KMS-11 (cell line): ENCODE measurements at regions not wholly inside any gene's neighbourhood (a gene's known extent, or its start where the extent isn't known, plus 50 kb on each side); places are given as distances from the start of the nearest gene placed in this dataset.
"Not testable (repeated sequence)": the region's sequence is repeated elsewhere in the genome, so short reads cannot be mapped to it uniquely, and the experiment has no call there.

Experiments
- H2AFZ ChIP-seq: fragments of 200-600 bp; sonication (generic); 2 replicates; pipeline ENCODE4 v1.6.1; 2016; ENCODE audit warnings: antibody characterized with exemption, mixed run types, low read depth
- H3K27ac ChIP-seq: fragments of 200-600 bp; sonication (generic); 2 replicates; pipeline ENCODE4 v1.6.1; 2016; ENCODE audit warnings: mild to moderate bottlenecking, mixed run types
- H3K27me3 ChIP-seq: fragments of 200-600 bp; sonication (generic); 2 replicates; pipeline ENCODE4 v1.6.1; 2017; ENCODE audit warnings: mild to moderate bottlenecking, low read depth, mixed run types, moderate library complexity; ENCODE audit not compliant: insufficient read depth
- H3K36me3 ChIP-seq: fragments of 200-600 bp; sonication (generic); 2 replicates; pipeline ENCODE4 v1.6.1; 2017; ENCODE audit warnings: mild to moderate bottlenecking, mixed run types; ENCODE audit not compliant: insufficient read depth
- H3K4me1 ChIP-seq: fragments of 200-600 bp; sonication (generic); 2 replicates; pipeline ENCODE4 v1.6.1; 2016; ENCODE audit warnings: mild to moderate bottlenecking, low read depth, mixed run types; ENCODE audit not compliant: poor library complexity, severe bottlenecking
- H3K4me2 ChIP-seq: fragments of 200-600 bp; sonication (generic); 2 replicates; pipeline ENCODE4 v1.7.0; 2016; ENCODE audit warnings: mild to moderate bottlenecking, mixed run types
- H3K4me3 ChIP-seq: fragments of 200-600 bp; sonication (generic); IDR thresholded peaks from 2 replicates; pipeline ENCODE4 v1.6.1; 2017; ENCODE audit warnings: low read depth, low read length, mixed read lengths; ENCODE audit not compliant: insufficient read depth
- H3K79me2 ChIP-seq: fragments of 200-600 bp; sonication (generic); 2 replicates; pipeline ENCODE4 v1.6.1; 2016; ENCODE audit warnings: low read depth, mixed run types; ENCODE audit not compliant: insufficient read depth
- H3K9ac ChIP-seq: fragments of 200-600 bp; sonication (generic); 2 replicates; pipeline ENCODE4 v1.6.1; 2016; ENCODE audit warnings: mild to moderate bottlenecking, mixed run types
- H4K20me1 ChIP-seq: fragments of 200-600 bp; sonication (generic); 2 replicates; pipeline ENCODE4 v1.6.1; 2016; ENCODE audit warnings: mild to moderate bottlenecking, mixed run types; ENCODE audit not compliant: insufficient read depth
- TF ChIP-seq, protein P1 (sequence below): fragments of 200-600 bp; sonication (generic); conservative IDR thresholded peaks from 2 replicates; pipeline ENCODE4 v1.6.1; 2017; ENCODE audit warnings: low read depth, mild to moderate bottlenecking, antibody characterized with exemption, low read length, moderate library complexity, mixed read lengths

GRCh38 chr1:190936337-190936736, 458.7 kb upstream of the BRINP3 start:
- H3K9ac ChIP-seq, result no peak overlapping the region
- H2AFZ ChIP-seq, result no peak overlapping the region
- H3K36me3 ChIP-seq, result no peaks in the 10 kb centered on the region
- H3K27me3 ChIP-seq, result no peaks in the 10 kb centered on the region
- H3K4me2 ChIP-seq, result no peak overlapping the region
- no peak overlapping the region for H3K4me3 ChIP-seq
- H3K4me1 ChIP-seq, result no peaks in the 10 kb centered on the region
- no peaks in the 10 kb centered on the region for H3K79me2 ChIP-seq
- H3K27ac ChIP-seq, result no peak overlapping the region
- TF ChIP-seq, protein P1, sequence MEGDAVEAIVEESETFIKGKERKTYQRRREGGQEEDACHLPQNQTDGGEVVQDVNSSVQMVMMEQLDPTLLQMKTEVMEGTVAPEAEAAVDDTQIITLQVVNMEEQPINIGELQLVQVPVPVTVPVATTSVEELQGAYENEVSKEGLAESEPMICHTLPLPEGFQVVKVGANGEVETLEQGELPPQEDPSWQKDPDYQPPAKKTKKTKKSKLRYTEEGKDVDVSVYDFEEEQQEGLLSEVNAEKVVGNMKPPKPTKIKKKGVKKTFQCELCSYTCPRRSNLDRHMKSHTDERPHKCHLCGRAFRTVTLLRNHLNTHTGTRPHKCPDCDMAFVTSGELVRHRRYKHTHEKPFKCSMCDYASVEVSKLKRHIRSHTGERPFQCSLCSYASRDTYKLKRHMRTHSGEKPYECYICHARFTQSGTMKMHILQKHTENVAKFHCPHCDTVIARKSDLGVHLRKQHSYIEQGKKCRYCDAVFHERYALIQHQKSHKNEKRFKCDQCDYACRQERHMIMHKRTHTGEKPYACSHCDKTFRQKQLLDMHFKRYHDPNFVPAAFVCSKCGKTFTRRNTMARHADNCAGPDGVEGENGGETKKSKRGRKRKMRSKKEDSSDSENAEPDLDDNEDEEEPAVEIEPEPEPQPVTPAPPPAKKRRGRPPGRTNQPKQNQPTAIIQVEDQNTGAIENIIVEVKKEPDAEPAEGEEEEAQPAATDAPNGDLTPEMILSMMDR, result no peak
- H4K20me1 ChIP-seq, result no peaks in the 10 kb centered on the region

DNA sequence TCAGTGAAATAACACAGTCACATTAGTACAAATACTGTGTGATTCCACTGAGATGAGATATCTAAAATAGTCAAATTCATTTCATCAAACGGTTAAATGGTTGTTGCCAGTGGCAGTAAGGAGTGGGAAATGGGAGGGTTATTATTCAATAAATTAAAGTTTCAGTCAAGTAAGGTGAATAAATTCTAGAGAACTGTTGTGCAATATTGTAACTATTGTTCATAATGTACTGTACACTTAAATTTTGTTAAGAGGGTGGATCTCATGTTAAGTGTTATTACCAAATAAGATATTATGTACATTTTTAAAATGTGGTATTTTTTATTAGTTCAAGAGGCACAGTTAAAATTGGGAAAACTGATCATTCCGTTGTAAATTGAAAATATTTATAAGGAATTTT, 463.3 kb upstream of the BRINP3 start:
- no peak overlapping the region for H3K9ac ChIP-seq
- TF ChIP-seq, protein P1, result no peak
- H4K20me1 ChIP-seq, result no peaks in the 10 kb centered on the region
- no peak overlapping the region for H2AFZ ChIP-seq
- no peak overlapping the region for H3K4me2 ChIP-seq
- no peaks in the 10 kb centered on the region for H3K4me1 ChIP-seq
- H3K27me3 ChIP-seq, result no peaks in the 10 kb centered on the region
- H3K4me3 ChIP-seq, result no peak overlapping the region
- H3K36me3 ChIP-seq, result no peaks in the 10 kb centered on the region
- no peak overlapping the region for H3K27ac ChIP-seq
- no peaks in the 10 kb centered on the region for H3K79me2 ChIP-seq

DNA sequence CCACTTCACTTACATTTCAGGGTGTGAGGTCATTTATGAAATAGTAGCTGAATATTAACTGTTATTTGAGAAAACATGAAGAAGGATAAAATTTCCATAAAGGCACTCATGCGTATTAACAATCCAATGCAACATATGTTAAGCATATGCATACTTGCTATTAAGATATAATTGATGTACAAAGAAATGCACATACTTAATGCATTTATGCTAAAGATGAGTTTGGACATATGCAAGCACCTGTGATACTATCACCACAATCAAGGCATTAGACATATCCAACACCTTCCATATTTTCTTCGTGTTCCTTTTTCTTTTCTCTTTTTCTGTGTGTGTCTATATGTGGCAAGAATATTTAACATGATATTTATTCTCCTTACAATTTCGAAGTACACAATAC, 464.8 kb upstream of the BRINP3 start:
- Histone ChIP-seq H2AFZ (no peak overlapping the region), H3K9ac (no peak overlapping the region), H3K27me3 (no peaks in the 10 kb centered on the region), H3K4me2 (no peak overlapping the region), H3K4me1 (no peaks in the 10 kb centered on the region), H3K4me3 (no peak overlapping the region), H3K79me2 (no peaks in the 10 kb centered on the region), H3K36me3 (no peaks in the 10 kb centered on the region), H3K27ac (no peak overlapping the region), H4K20me1 (no peaks in the 10 kb centered on the region)
- TF ChIP-seq, protein P1, result no peak

GRCh38 chr1:190943722-190944121, 466.1 kb upstream of the BRINP3 start:
- H3K27ac ChIP-seq, H3K79me2 ChIP-seq, H4K20me1 ChIP-seq, H3K36me3 ChIP-seq, H2AFZ ChIP-seq, H3K4me3 ChIP-seq, H3K4me2 ChIP-seq, H3K4me1 ChIP-seq, H3K27me3 ChIP-seq, H3K9ac ChIP-seq: not testable (repeated sequence)

DNA sequence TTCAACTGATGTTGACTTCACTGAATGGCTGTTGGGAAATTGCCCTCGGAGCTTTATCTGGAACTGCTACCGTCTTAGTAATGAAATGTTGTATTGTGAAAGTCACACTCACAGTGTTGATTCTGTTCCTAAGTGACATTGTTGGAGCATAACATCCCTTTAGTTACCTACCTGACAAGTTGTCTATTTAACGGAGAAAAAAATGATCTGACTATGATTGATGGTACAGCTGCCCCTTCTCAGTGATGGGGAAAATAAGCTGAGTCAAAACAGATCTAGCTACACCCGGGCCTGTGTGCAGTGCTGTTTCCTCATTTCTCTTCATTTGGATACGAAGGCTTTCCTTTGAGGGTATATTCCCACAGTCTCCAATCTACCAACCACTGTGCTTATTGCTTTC, 472.3 kb upstream of the BRINP3 start:
- H3K4me1 ChIP-seq, result no peaks in the 10 kb centered on the region
- no peak overlapping the region for H3K9ac ChIP-seq
- H2AFZ ChIP-seq, result no peak overlapping the region

More for the DNA sequence above, 472.3 kb upstream of the BRINP3 start:
- no peaks in the 10 kb centered on the region for H3K79me2 ChIP-seq
- H3K4me3 ChIP-seq, result no peak overlapping the region
- H3K27ac ChIP-seq, result no peak overlapping the region
- TF ChIP-seq, protein P1, result no peak
- no peaks in the 10 kb centered on the region for H3K36me3 ChIP-seq
- no peak overlapping the region for H3K4me2 ChIP-seq
- H4K20me1 ChIP-seq, result no peaks in the 10 kb centered on the region
- H3K27me3 ChIP-seq, result no peaks in the 10 kb centered on the region
